ENCODE measurements at regions not wholly inside any gene's neighbourhood (a gene's known extent, or its start where the extent isn't known, plus 50 kb on each side); places are given as distances from the start of the nearest gene placed in this dataset.

- Histone ChIP-seq H3K36me3 (no peaks in the 10 kb centered on the region), H3K9me3 (replicated peaks) (no peaks in the 10 kb centered on the region), H3K4me3 (no peak overlapping the region), H3K27ac (replicated peaks) (no peak overlapping the region), H3K27me3 (ENCODE audit: low read depth) (no peaks in the 10 kb centered on the region), H3K4me1 (peaks cover 8% of the 10 kb centered on the region)
- TF ChIP-seq, protein P1, sequence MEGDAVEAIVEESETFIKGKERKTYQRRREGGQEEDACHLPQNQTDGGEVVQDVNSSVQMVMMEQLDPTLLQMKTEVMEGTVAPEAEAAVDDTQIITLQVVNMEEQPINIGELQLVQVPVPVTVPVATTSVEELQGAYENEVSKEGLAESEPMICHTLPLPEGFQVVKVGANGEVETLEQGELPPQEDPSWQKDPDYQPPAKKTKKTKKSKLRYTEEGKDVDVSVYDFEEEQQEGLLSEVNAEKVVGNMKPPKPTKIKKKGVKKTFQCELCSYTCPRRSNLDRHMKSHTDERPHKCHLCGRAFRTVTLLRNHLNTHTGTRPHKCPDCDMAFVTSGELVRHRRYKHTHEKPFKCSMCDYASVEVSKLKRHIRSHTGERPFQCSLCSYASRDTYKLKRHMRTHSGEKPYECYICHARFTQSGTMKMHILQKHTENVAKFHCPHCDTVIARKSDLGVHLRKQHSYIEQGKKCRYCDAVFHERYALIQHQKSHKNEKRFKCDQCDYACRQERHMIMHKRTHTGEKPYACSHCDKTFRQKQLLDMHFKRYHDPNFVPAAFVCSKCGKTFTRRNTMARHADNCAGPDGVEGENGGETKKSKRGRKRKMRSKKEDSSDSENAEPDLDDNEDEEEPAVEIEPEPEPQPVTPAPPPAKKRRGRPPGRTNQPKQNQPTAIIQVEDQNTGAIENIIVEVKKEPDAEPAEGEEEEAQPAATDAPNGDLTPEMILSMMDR (IDR thresholded peaks at IDR 0.05; ENCODE audit: borderline replicate concordance): no peak
- intact Hi-C loops (cut with micrococcal nuclease): no loop called here
- no peak for DNase-seq
Observed at GRCh38 chr10:84891631-84892030, 563.2 kb downstream of the CCSER2 start.

DNA sequence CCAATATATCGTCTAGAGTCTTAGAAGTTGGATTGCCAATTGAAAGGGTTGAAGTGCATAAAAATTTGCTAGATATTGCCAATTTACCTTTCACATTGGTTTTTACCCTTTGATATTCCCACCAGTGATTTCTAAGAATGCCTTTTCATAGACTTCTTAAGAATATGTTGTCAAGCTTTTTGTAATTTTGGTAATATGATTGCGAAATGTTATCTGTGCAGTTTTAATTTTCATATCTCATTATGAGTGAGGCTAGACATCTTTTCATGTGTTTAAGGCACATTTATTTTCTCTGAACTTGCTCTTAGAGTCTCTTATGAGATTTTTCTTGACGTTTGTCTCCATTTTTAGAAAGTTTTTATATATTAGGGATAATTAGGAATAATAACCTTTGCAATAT is 567.2 kb downstream of the CCSER2 start:
- no peaks in the 10 kb centered on the region for H3K36me3 ChIP-seq
- intact Hi-C loops (cut with micrococcal nuclease): no loop called here
- peaks cover 6% of the 10 kb centered on the region for H3K27me3 ChIP-seq (ENCODE audit: low read depth)
- no peak overlapping the region for H3K4me3 ChIP-seq
- H3K27ac ChIP-seq (replicated peaks): no peak overlapping the region
- H3K9me3 ChIP-seq (replicated peaks): no peaks in the 10 kb centered on the region
- TF ChIP-seq, protein P1 (IDR thresholded peaks at IDR 0.05; ENCODE audit: borderline replicate concordance): no peak
- no peak for DNase-seq
- H3K4me1 ChIP-seq: peaks cover 6% of the 10 kb centered on the region

DNA sequence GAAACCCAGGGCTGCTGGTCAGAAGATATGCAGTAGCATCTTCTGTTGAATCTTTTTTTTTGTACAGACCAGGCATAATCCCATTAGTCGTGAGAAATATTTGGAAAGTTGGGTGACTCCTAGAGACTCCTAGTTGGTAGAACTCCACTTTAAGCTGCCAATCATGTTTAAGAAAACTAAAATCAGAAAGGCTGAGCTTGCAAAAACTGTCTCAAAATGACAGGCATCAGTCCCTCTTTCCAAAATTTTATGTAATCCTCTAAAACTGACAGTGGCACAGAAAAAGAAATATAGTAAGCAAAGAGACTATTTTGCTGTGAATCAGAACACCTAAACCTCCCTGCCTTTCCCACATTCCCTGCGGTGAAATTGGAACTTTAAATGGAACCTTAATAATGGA is 568.5 kb downstream of the CCSER2 start:
- H3K9me3 ChIP-seq (replicated peaks): no peaks in the 10 kb centered on the region
- no peaks in the 10 kb centered on the region for H3K36me3 ChIP-seq
- intact Hi-C loops (cut with micrococcal nuclease): no loop called here
- no peak overlapping the region for H3K4me3 ChIP-seq
- H3K27me3 ChIP-seq (ENCODE audit: low read depth): peaks cover 6% of the 10 kb centered on the region
- peaks cover 2% of the 10 kb centered on the region for H3K4me1 ChIP-seq
- H3K27ac ChIP-seq (replicated peaks): no peak overlapping the region
- DNase-seq: no peak
- TF ChIP-seq, protein P1 (IDR thresholded peaks at IDR 0.05; ENCODE audit: borderline replicate concordance): no peak

GRCh38 chr10:84899268-84899667 is 570.9 kb downstream of the CCSER2 start:
- TF ChIP-seq, protein P1 (IDR thresholded peaks at IDR 0.05; ENCODE audit: borderline replicate concordance): no peak
- Histone ChIP-seq H3K4me1 (peaks cover 10% of the 10 kb centered on the region), H3K9me3 (replicated peaks) (peaks cover 5% of the 10 kb centered on the region), H3K36me3 (no peaks in the 10 kb centered on the region), H3K27ac (replicated peaks) (no peak overlapping the region), H3K27me3 (ENCODE audit: low read depth) (peaks cover 6% of the 10 kb centered on the region), H3K4me3 (no peak overlapping the region)
- DNase-seq: no peak
- intact Hi-C loops (cut with micrococcal nuclease): no loop called here

DNA sequence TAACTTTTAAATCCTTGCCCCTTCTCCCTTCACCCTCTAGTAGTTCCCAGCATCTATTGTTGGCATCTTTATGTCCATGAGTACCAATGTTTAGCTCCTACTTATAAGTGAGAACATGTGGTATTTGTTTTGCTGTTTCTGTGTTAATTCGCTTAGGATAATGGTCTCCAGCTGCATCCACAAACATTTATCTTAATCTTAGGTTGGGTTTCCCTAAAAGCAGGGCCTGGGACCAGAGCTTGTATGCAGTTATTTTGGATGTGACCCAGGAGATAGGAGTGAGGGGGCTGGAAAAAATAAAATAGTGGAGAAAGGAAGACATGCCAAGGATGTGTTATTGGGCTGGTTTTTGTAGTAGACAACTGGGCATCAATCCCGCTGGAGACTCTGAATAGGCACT is 571.8 kb downstream of the CCSER2 start:
- peaks cover 6% of the 10 kb centered on the region for H3K9me3 ChIP-seq (replicated peaks)
- no peak overlapping the region for H3K27ac ChIP-seq (replicated peaks)
- H3K27me3 ChIP-seq (ENCODE audit: low read depth): peaks cover 6% of the 10 kb centered on the region
- H3K4me3 ChIP-seq: no peak overlapping the region
- H3K36me3 ChIP-seq: no peaks in the 10 kb centered on the region
- intact Hi-C loops (cut with micrococcal nuclease): no loop called here
- TF ChIP-seq, protein P1 (IDR thresholded peaks at IDR 0.05; ENCODE audit: borderline replicate concordance): no peak
- DNase-seq: no peak
- H3K4me1 ChIP-seq: peaks cover 10% of the 10 kb centered on the region

- Histone ChIP-seq H3K36me3 (no peaks in the 10 kb centered on the region), H3K4me1 (peaks cover 10% of the 10 kb centered on the region), H3K9me3 (replicated peaks) (peaks cover 6% of the 10 kb centered on the region), H3K4me3 (no peak overlapping the region), H3K27me3 (ENCODE audit: low read depth) (peaks cover 6% of the 10 kb centered on the region), H3K27ac (replicated peaks) (no peak overlapping the region)
- TF ChIP-seq, protein P1 (IDR thresholded peaks at IDR 0.05; ENCODE audit: borderline replicate concordance): no peak
- intact Hi-C loops (cut with micrococcal nuclease): no loop called here
- DNase-seq: no peak
Observed at GRCh38 chr10:84901885-84902284, 573.5 kb downstream of the CCSER2 start.

All from left ventricle myocardium inferior (tissue), 1 donor.